GM10248 (cell line): ENCODE measurements at regions not wholly inside any gene's neighbourhood (a gene's known extent, or its start where the extent isn't known, plus 50 kb on each side); places are given as distances from the start of the nearest gene placed in this dataset.
"Not testable (repeated sequence)": the region's sequence is repeated elsewhere in the genome, so short reads cannot be mapped to it uniquely, and the experiment has no call there.

Source experiments
- CTCF ChIA-PET: fragments of 300-600 bp; sonication (Branson Sonifier 250); formaldehyde crosslinking; extraction: SDS; loops from one replicate; lab custom pipeline; 2021; ENCODE audit warnings: antibody characterized with exemption; lab: Yijun Ruan, JAX
- POLR2A ChIA-PET: fragments of 350-650 bp; sonication (Branson Sonifier 250); formaldehyde crosslinking; extraction: SDS; loops from one replicate; lab custom pipeline; 2020; ENCODE audit warnings: antibody characterized with exemption; lab: Yijun Ruan, JAX
- DNase-seq: peaks from one replicate; pipeline ENCODE4 v3.0.0; 2012; ENCODE audit errors: extremely low spot score
- CTCF ChIP-seq: IDR thresholded peaks from 2 replicates; pipeline ENCODE4 v1.5.1; 2012; ENCODE audit warnings: mild to moderate bottlenecking, low read depth; ENCODE audit errors: extremely low read depth, missing control alignments, control extremely low read depth

- TF ChIP-seq CTCF = no peak
These were observed 158.1 kb upstream of the RFLNA start for GRCh38 chr12:124136796-124137195.

GRCh38 chr12:124140944-124141486 is 153.9 kb upstream of the RFLNA start:
- CTCF ChIA-PET = no interaction called here
- no peak for TF ChIP-seq CTCF
- POLR2A ChIA-PET = no interaction called here
- DNase-seq = no peak

More at GRCh38 chr12:124136796-124137195, 158.1 kb upstream of the RFLNA start:
- ChIA-PET POLR2A (no interaction called here), CTCF (no interaction called here)
- DNase-seq = no peak

GRCh38 chr12:124141611-124142010 is 153.3 kb upstream of the RFLNA start:
- POLR2A ChIA-PET, DNase-seq, CTCF ChIA-PET: not testable (repeated sequence)

GRCh38 chr12:124142395-124143035 is 152.4 kb upstream of the RFLNA start:
- CTCF ChIA-PET = interaction anchor here (1.4 kb wide), 1 partner anchor 105 kb away, joined by 3 read pairs; no protein-coding TSS in a partner anchor

GRCh38 chr12:124143726-124144125 is 151.2 kb upstream of the RFLNA start:
- CTCF ChIA-PET = interaction anchor here (1.0 to 1.4 kb wide), 2 partner anchors 9 to 106 kb away, joined by 3 read pairs; no protein-coding TSS in a partner anchor
- TF ChIP-seq CTCF = no peak
- POLR2A ChIA-PET = no interaction called here
- no peak for DNase-seq

More at GRCh38 chr12:124142395-124143035, 152.4 kb upstream of the RFLNA start:
- POLR2A ChIA-PET = no interaction called here
- TF ChIP-seq CTCF = no peak
- DNase-seq = no peak

- no peak for DNase-seq
- no peak for TF ChIP-seq CTCF
- ChIA-PET POLR2A (no interaction called here), CTCF (no interaction called here)
These were observed 150.2 kb upstream of the RFLNA start for GRCh38 chr12:124144531-124145194.
